GM03348 (cell line): ENCODE measurements at regions not wholly inside any gene's neighbourhood (a gene's known extent, or its start where the extent isn't known, plus 50 kb on each side); places are given as distances from the start of the nearest gene placed in this dataset.
A peak's percentile ranks its signal among the peaks of the same experiment; 100 is the strongest.

Experiments
- DNase-seq: peaks from one replicate; pipeline ENCODE4 v3.0.0; 2012; ENCODE audit warnings: low spot score

GRCh38 chr14:66369157-66369697, 116.9 kb upstream of the CCDC196 start:
- no peak for DNase-seq

- no peak for DNase-seq
Measured at GRCh38 chr14:66371776-66372175, 114.4 kb upstream of the CCDC196 start.

- DNase-seq: no peak
Measured at GRCh38 chr14:66375046-66375964, 110.9 kb upstream of the CCDC196 start.

- no peak for DNase-seq
Measured at GRCh38 chr14:66377574-66377973, 108.6 kb upstream of the CCDC196 start.

GRCh38 chr14:66378712-66379505, 107.3 kb upstream of the CCDC196 start:
- no peak for DNase-seq

- no peak for DNase-seq
Measured at GRCh38 chr14:66380143-66380542, 106.0 kb upstream of the CCDC196 start.

GRCh38 chr14:66381755-66382154, 104.4 kb upstream of the CCDC196 start:
- no peak for DNase-seq

GRCh38 chr14:66383257-66383656, 102.9 kb upstream of the CCDC196 start:
- DNase-seq: no peak

GRCh38 chr14:66383771-66384170, 102.4 kb upstream of the CCDC196 start:
- DNase-seq: no peak

- DNase-seq: no peak
Measured at GRCh38 chr14:66388516-66388915, 97.7 kb upstream of the CCDC196 start.

- no peak for DNase-seq
Measured at GRCh38 chr14:66389481-66389880, 96.7 kb upstream of the CCDC196 start.

- no peak for DNase-seq
Measured at GRCh38 chr14:66395300-66395699, 90.9 kb upstream of the CCDC196 start.

- DNase-seq: no peak
Measured at GRCh38 chr14:66396164-66396563, 90.0 kb upstream of the CCDC196 start.

GRCh38 chr14:66398437-66398836, 87.7 kb upstream of the CCDC196 start:
- DNase-seq: no peak

GRCh38 chr14:66401449-66402095, 84.6 kb upstream of the CCDC196 start:
- no peak for DNase-seq

GRCh38 chr14:66403183-66403582, 83.0 kb upstream of the CCDC196 start:
- peak; percentile 34 for DNase-seq

- DNase-seq: no peak
Measured at GRCh38 chr14:66404051-66404545, 82.1 kb upstream of the CCDC196 start.

GRCh38 chr14:66405158-66405557, 81.0 kb upstream of the CCDC196 start:
- no peak for DNase-seq

GRCh38 chr14:66413901-66414300, 72.3 kb upstream of the CCDC196 start:
- no peak for DNase-seq

- DNase-seq: no peak
Measured at GRCh38 chr14:66414511-66414910, 71.7 kb upstream of the CCDC196 start.

- DNase-seq: no peak
Measured at GRCh38 chr14:66420251-66421006, 65.7 kb upstream of the CCDC196 start.
